HEK293 (cell line): ENCODE measurements at regions not wholly inside any gene's neighbourhood (a gene's known extent, or its start where the extent isn't known, plus 50 kb on each side); places are given as distances from the start of the nearest gene placed in this dataset.

ENCODE experiments used
- CTCF ChIA-PET: fragments of 350-600 bp; formaldehyde crosslinking; extraction: SDS; loops from one replicate; lab custom pipeline; 2021; ENCODE audit warnings: antibody characterized with exemption; lab: Yijun Ruan, JAX
- POLR2A ChIA-PET: fragments of 300-600 bp; formaldehyde crosslinking; extraction: SDS; loops from one replicate; lab custom pipeline; 2020; ENCODE audit warnings: antibody characterized with exemption, inconsistent platforms; lab: Yijun Ruan, JAX
- H3K27ac ChIP-seq: fragments of 200-500 bp; sonication (Bioruptor generic); 2 replicates; pipeline ENCODE4 v1.5.1; 2014; ENCODE audit warnings: low read depth, low read length, control low read depth, inconsistent platforms; ENCODE audit errors: extremely low read depth
- H3K36me3 ChIP-seq, 2 experiments: fragments of 200-500 bp in 1 of 2; sonication (Bioruptor generic) in 1 of 2; 1 replicate in 1 of 2; 2 replicates in 1 of 2; pipeline ENCODE4 v1.5.1; 2014 to 2017; ENCODE audit warnings: inconsistent platforms in 2 of 2, low read length in 2 of 2; ENCODE audit not compliant: control insufficient read depth in 2 of 2, insufficient read depth in 1 of 2
- H3K4me1 ChIP-seq: fragments of 200-500 bp; sonication (Bioruptor generic); 2 replicates; pipeline ENCODE4 v1.5.1; 2014; ENCODE audit warnings: mild to moderate bottlenecking, low read length, inconsistent platforms; ENCODE audit not compliant: control insufficient read depth, insufficient read depth
- H3K4me3 ChIP-seq: 2 replicates; pipeline ENCODE4 v1.5.1; 2011; ENCODE audit warnings: low read depth, mild to moderate bottlenecking, control low read depth, low read length, moderate library complexity
- H3K9me3 ChIP-seq: fragments of 200-500 bp; sonication (Bioruptor generic); 2 replicates; pipeline ENCODE4 v1.5.1; 2014; ENCODE audit warnings: low read depth, low read length, inconsistent platforms; ENCODE audit not compliant: control insufficient read depth, insufficient read depth
- GFI1B ChIP-seq: fragments of 450-650 bp; formaldehyde crosslinking; IDR thresholded peaks from 2 replicates; pipeline ENCODE4 v1.5.1; 2016; ENCODE audit warnings: missing biosample characterization, missing genetic modification characterization
- GLI4 ChIP-seq: fragments of 450-650 bp; formaldehyde crosslinking; IDR thresholded peaks from 2 replicates; pipeline ENCODE4 v1.5.1; 2016; ENCODE audit warnings: missing biosample characterization, missing genetic modification characterization
- GLIS1 ChIP-seq: fragments of 450-650 bp; formaldehyde crosslinking; IDR thresholded peaks from 2 replicates; pipeline ENCODE4 v1.5.1; 2016; ENCODE audit warnings: missing biosample characterization, missing genetic modification characterization
- KLF10 ChIP-seq: fragments of 450-650 bp; IDR thresholded peaks from 2 replicates; pipeline ENCODE4 v1.5.1; 2018; ENCODE audit warnings: missing biosample characterization, mild to moderate bottlenecking, missing genetic modification characterization
- RBAK ChIP-seq: fragments of 450-650 bp; formaldehyde crosslinking; IDR thresholded peaks from 2 replicates; pipeline ENCODE4 v1.5.1; 2016; ENCODE audit warnings: missing biosample characterization, missing genetic modification characterization
- WT1 ChIP-seq: fragments of 450-650 bp; formaldehyde crosslinking; IDR thresholded peaks from 2 replicates; pipeline ENCODE4 v1.5.1; 2016; ENCODE audit warnings: missing biosample characterization, missing genetic modification characterization
- ZFP37 ChIP-seq: fragments of 450-650 bp; formaldehyde crosslinking; IDR thresholded peaks from 2 replicates; pipeline ENCODE4 v1.5.1; 2016; ENCODE audit warnings: missing biosample characterization, missing genetic modification characterization
- ZNF10 ChIP-seq: fragments of 450-650 bp; formaldehyde crosslinking; IDR thresholded peaks from 2 replicates; pipeline ENCODE4 v1.5.1; 2017; ENCODE audit warnings: missing biosample characterization, missing genetic modification characterization
- ZNF146 ChIP-seq: fragments of 450-650 bp; formaldehyde crosslinking; IDR thresholded peaks from 2 replicates; pipeline ENCODE4 v1.5.1; 2016; ENCODE audit warnings: missing biosample characterization, missing genetic modification characterization
- ZNF157 ChIP-seq: fragments of 450-650 bp; formaldehyde crosslinking; IDR thresholded peaks from 2 replicates; pipeline ENCODE4 v1.5.1; 2016; ENCODE audit warnings: missing biosample characterization, missing genetic modification characterization
- ZNF169 ChIP-seq: fragments of 450-650 bp; formaldehyde crosslinking; IDR thresholded peaks from 2 replicates; pipeline ENCODE4 v1.5.1; 2016; ENCODE audit warnings: missing biosample characterization, missing genetic modification characterization
- ZNF174 ChIP-seq: fragments of 450-650 bp; formaldehyde crosslinking; IDR thresholded peaks from 2 replicates; pipeline ENCODE4 v1.5.0; 2017; ENCODE audit warnings: missing biosample characterization, mild to moderate bottlenecking, missing genetic modification characterization
- ZNF24 ChIP-seq: fragments of 450-650 bp; formaldehyde crosslinking; IDR thresholded peaks from 2 replicates; pipeline ENCODE4 v1.5.1; 2016; ENCODE audit warnings: missing biosample characterization, missing genetic modification characterization
- ZNF394 ChIP-seq: fragments of 450-650 bp; formaldehyde crosslinking; IDR thresholded peaks from 2 replicates; pipeline ENCODE4 v1.5.1; 2016; ENCODE audit warnings: missing biosample characterization, missing genetic modification characterization, mild to moderate bottlenecking, moderate library complexity, borderline replicate concordance
- ZNF416 ChIP-seq: fragments of 450-650 bp; formaldehyde crosslinking; IDR thresholded peaks from 2 replicates; pipeline ENCODE4 v1.5.1; 2016; ENCODE audit warnings: missing biosample characterization, missing genetic modification characterization
- ZNF600 ChIP-seq: fragments of 450-650 bp; formaldehyde crosslinking; IDR thresholded peaks from 2 replicates; pipeline ENCODE4 v1.5.1; 2016; ENCODE audit warnings: missing biosample characterization, missing genetic modification characterization
- ZNF777 ChIP-seq: fragments of 450-650 bp; formaldehyde crosslinking; IDR thresholded peaks from 2 replicates; pipeline ENCODE4 v1.5.1; 2017; ENCODE audit warnings: missing biosample characterization, missing genetic modification characterization, borderline replicate concordance
- ZNF830 ChIP-seq: fragments of 450-650 bp; IDR thresholded peaks from 2 replicates; pipeline ENCODE4 v1.5.0; 2018; ENCODE audit warnings: missing biosample characterization, missing genetic modification characterization, low read depth, mild to moderate bottlenecking, moderate library complexity
- ZNF837 ChIP-seq: fragments of 450-650 bp; formaldehyde crosslinking; IDR thresholded peaks from 2 replicates; pipeline ENCODE4 v1.5.1; 2016; ENCODE audit warnings: missing biosample characterization, missing genetic modification characterization
- ZSCAN23 ChIP-seq: fragments of 450-650 bp; formaldehyde crosslinking; IDR thresholded peaks from 2 replicates; pipeline ENCODE4 v1.5.1; 2016; ENCODE audit warnings: missing biosample characterization, missing genetic modification characterization
- TF ChIP-seq, protein P1 (sequence below): fragments of 450-650 bp; formaldehyde crosslinking; IDR thresholded peaks from 2 replicates; pipeline ENCODE4 v1.5.1; 2016; ENCODE audit warnings: missing biosample characterization, missing genetic modification characterization, low read depth
- TF ChIP-seq, protein P2 (sequence below): fragments of 450-650 bp; formaldehyde crosslinking; IDR thresholded peaks from 2 replicates; pipeline ENCODE4 v1.5.1; 2016; ENCODE audit warnings: missing biosample characterization, missing genetic modification characterization
- TF ChIP-seq, protein P3 (sequence below): fragments of 450-650 bp; formaldehyde crosslinking; IDR thresholded peaks from 2 replicates; pipeline ENCODE4 v1.5.1; 2017; ENCODE audit warnings: missing biosample characterization, mild to moderate bottlenecking, missing genetic modification characterization, moderate library complexity
- TF ChIP-seq, protein P4 (sequence below): fragments of 450-650 bp; formaldehyde crosslinking; IDR thresholded peaks from 2 replicates; pipeline ENCODE4 v1.5.1; 2016; ENCODE audit warnings: missing biosample characterization, missing genetic modification characterization
- TF ChIP-seq, protein P5 (sequence below): fragments of 450-650 bp; formaldehyde crosslinking; IDR thresholded peaks from 2 replicates; pipeline ENCODE4 v1.5.1; 2016; ENCODE audit warnings: missing biosample characterization, missing genetic modification characterization

DNA sequence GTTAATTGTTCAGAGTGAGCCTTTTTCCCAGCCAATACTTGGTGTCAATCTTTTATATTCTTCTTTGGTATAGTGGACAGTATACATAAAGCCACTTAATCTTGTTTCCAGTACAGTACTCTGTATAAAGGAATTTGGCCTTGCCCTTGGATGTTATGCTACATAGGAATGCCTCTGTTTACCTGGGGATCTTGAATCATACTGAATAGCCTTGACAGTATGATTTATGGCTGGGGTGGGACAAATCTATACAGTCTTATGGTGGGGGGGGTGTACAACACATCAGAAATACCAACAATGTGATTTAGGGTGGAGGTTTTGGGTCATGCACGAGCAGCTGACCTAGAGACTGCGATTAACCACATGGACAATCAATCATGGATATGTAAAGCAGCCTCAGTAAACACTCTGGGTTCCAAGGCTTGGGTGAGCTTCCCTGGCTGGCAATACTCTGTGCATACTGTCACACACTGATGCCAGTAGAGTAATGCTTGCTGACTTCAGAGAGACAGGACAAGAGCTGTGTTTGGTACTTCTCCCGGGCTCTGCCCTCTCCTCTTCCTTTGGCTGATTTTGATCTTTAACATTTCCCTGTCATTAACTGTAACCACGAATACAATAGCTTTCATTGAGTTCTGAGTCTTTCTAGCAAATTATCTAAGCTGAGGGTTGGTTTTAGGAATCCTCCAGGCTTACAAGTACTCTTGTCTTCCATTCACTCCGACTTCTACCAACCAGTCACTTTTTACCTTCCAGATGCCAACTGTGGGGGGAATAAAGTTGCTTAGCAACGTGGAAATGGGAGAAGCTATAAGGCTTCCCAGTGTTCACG, 84.6 kb downstream of the IARS1 start:
- no peak for TF ChIP-seq ZSCAN23 (tag by site-specific recombination)
- TF ChIP-seq, protein P1, sequence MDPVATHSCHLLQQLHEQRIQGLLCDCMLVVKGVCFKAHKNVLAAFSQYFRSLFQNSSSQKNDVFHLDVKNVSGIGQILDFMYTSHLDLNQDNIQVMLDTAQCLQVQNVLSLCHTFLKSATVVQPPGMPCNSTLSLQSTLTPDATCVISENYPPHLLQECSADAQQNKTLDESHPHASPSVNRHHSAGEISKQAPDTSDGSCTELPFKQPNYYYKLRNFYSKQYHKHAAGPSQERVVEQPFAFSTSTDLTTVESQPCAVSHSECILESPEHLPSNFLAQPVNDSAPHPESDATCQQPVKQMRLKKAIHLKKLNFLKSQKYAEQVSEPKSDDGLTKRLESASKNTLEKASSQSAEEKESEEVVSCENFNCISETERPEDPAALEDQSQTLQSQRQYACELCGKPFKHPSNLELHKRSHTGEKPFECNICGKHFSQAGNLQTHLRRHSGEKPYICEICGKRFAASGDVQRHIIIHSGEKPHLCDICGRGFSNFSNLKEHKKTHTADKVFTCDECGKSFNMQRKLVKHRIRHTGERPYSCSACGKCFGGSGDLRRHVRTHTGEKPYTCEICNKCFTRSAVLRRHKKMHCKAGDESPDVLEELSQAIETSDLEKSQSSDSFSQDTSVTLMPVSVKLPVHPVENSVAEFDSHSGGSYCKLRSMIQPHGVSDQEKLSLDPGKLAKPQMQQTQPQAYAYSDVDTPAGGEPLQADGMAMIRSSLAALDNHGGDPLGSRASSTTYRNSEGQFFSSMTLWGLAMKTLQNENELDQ (tag by site-specific recombination): no peak
- TF ChIP-seq GFI1B: no peak
- no peak for TF ChIP-seq RBAK (tag by site-specific recombination)
- TF ChIP-seq ZNF830 (tag by site-specific recombination): no peak
- no peak for TF ChIP-seq ZNF157 (tag by site-specific recombination)
- no peak for TF ChIP-seq GLI4 (tag by site-specific recombination)
- TF ChIP-seq ZFP37 (tag by site-specific recombination): no peak
- TF ChIP-seq, protein P2, sequence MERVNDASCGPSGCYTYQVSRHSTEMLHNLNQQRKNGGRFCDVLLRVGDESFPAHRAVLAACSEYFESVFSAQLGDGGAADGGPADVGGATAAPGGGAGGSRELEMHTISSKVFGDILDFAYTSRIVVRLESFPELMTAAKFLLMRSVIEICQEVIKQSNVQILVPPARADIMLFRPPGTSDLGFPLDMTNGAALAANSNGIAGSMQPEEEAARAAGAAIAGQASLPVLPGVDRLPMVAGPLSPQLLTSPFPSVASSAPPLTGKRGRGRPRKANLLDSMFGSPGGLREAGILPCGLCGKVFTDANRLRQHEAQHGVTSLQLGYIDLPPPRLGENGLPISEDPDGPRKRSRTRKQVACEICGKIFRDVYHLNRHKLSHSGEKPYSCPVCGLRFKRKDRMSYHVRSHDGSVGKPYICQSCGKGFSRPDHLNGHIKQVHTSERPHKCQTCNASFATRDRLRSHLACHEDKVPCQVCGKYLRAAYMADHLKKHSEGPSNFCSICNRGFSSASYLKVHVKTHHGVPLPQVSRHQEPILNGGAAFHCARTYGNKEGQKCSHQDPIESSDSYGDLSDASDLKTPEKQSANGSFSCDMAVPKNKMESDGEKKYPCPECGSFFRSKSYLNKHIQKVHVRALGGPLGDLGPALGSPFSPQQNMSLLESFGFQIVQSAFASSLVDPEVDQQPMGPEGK (tag by site-specific recombination): no peak
- no peak for TF ChIP-seq ZNF10 (tag by site-specific recombination)
- TF ChIP-seq ZNF24 (tag by site-specific recombination): no peak
- TF ChIP-seq WT1 (tag by site-specific recombination): no peak
- TF ChIP-seq ZNF146: no peak
- TF ChIP-seq, protein P3, sequence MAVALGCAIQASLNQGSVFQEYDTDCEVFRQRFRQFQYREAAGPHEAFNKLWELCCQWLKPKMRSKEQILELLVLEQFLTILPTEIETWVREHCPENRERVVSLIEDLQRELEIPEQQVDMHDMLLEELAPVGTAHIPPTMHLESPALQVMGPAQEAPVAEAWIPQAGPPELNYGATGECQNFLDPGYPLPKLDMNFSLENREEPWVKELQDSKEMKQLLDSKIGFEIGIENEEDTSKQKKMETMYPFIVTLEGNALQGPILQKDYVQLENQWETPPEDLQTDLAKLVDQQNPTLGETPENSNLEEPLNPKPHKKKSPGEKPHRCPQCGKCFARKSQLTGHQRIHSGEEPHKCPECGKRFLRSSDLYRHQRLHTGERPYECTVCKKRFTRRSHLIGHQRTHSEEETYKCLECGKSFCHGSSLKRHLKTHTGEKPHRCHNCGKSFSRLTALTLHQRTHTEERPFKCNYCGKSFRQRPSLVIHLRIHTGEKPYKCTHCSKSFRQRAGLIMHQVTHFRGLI (tag by site-specific recombination): no peak
- no peak for TF ChIP-seq ZNF394 (tag by site-specific recombination)
- no peak for TF ChIP-seq KLF10
- no peak for TF ChIP-seq ZNF777
- TF ChIP-seq, all 188 proteins: peak for 0
- no peak overlapping the region for H3K27ac ChIP-seq
- CTCF ChIA-PET: interaction anchor here (0.6 to 0.8 kb wide), 2 partner anchors 23 to 69 kb away, joined by 3 to 4 read pairs; no protein-coding TSS in a partner anchor
- POLR2A ChIA-PET: no interaction called here
- H3K4me1 ChIP-seq: no peaks in the 10 kb centered on the region
- no peak overlapping the region for H3K4me3 ChIP-seq
- peaks cover 4 to 60% of the 10 kb centered on the region in 2 experiments for H3K36me3 ChIP-seq
- H3K9me3 ChIP-seq: no peaks in the 10 kb centered on the region

DNA sequence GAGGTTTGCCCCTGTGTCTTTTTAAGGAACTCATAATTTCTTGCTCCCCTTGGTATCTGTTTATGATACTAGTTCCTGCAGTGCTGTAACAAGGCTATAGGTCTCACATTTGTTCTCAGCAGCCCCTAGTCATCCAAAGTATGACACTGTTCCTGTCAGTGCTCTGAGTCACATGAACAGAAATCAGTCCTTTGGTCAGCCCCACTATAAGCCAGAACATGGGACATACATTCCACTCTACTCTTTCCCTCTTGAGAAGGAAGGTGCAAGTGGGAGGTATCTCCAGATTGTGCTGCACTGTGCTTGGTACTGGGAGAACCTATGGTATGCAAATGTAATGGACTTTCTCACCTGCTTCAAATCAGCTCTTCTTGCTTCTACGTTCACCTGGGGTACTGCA, 87.0 kb downstream of the IARS1 start:
- peaks cover 0 to 35% of the 10 kb centered on the region in 2 experiments; a peak in 1 of 3 replicates for H3K36me3 ChIP-seq
- ChIA-PET CTCF (no interaction called here), POLR2A (no interaction called here)
- H3K4me1 ChIP-seq: no peaks in the 10 kb centered on the region
- TF ChIP-seq ZNF600: peak; percentile 53; the same call in 1 of the 2 replicates
- no peak for TF ChIP-seq ZNF837 (tag by site-specific recombination)
- no peak for TF ChIP-seq GLIS1 (tag by site-specific recombination)
- no peak for TF ChIP-seq ZNF416 (tag by site-specific recombination)
- TF ChIP-seq, protein P4, sequence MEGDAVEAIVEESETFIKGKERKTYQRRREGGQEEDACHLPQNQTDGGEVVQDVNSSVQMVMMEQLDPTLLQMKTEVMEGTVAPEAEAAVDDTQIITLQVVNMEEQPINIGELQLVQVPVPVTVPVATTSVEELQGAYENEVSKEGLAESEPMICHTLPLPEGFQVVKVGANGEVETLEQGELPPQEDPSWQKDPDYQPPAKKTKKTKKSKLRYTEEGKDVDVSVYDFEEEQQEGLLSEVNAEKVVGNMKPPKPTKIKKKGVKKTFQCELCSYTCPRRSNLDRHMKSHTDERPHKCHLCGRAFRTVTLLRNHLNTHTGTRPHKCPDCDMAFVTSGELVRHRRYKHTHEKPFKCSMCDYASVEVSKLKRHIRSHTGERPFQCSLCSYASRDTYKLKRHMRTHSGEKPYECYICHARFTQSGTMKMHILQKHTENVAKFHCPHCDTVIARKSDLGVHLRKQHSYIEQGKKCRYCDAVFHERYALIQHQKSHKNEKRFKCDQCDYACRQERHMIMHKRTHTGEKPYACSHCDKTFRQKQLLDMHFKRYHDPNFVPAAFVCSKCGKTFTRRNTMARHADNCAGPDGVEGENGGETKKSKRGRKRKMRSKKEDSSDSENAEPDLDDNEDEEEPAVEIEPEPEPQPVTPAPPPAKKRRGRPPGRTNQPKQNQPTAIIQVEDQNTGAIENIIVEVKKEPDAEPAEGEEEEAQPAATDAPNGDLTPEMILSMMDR: no peak
- no peak for TF ChIP-seq ZNF174 (tag by site-specific recombination)
- TF ChIP-seq, protein P5, sequence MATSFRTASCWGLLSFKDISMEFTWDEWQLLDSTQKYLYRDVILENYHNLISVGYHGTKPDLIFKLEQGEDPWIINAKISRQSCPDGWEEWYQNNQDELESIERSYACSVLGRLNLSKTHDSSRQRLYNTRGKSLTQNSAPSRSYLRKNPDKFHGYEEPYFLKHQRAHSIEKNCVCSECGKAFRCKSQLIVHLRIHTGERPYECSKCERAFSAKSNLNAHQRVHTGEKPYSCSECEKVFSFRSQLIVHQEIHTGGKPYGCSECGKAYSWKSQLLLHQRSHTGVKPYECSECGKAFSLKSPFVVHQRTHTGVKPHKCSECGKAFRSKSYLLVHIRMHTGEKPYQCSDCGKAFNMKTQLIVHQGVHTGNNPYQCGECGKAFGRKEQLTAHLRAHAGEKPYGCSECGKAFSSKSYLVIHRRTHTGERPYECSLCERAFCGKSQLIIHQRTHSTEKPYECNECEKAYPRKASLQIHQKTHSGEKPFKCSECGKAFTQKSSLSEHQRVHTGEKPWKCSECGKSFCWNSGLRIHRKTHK: no peak
- no peak for TF ChIP-seq ZNF169 (tag by site-specific recombination)
- no peaks in the 10 kb centered on the region for H3K9me3 ChIP-seq
- no peak overlapping the region for H3K27ac ChIP-seq
- H3K4me3 ChIP-seq: no peak overlapping the region
